WERI-Rb-1 (cell line): ENCODE measurements at regions not wholly inside any gene's neighbourhood (a gene's known extent, or its start where the extent isn't known, plus 50 kb on each side); places are given as distances from the start of the nearest gene placed in this dataset.
"Not testable (repeated sequence)": the region's sequence is repeated elsewhere in the genome, so short reads cannot be mapped to it uniquely, and the experiment has no call there.

Experiments used
- DNase-seq: peaks from one replicate; pipeline ENCODE4 v3.0.0-alpha.2; 2020
- H3K27ac ChIP-seq: fragments of 250-450 bp; sonication (Bioruptor Pico); 2 replicates; pipeline ENCODE4 v1.5.1; 2020; ENCODE audit warnings: mild to moderate bottlenecking, moderate library complexity
- H3K27me3 ChIP-seq: fragments of 250-450 bp; sonication (Bioruptor Pico); 2 replicates; pipeline ENCODE4 v1.5.1; 2021; ENCODE audit warnings: mild to moderate bottlenecking, low read depth, moderate library complexity; ENCODE audit not compliant: insufficient read depth, severe bottlenecking
- H3K36me3 ChIP-seq: fragments of 250-450 bp; sonication (Bioruptor Pico); 2 replicates; pipeline ENCODE4 v1.5.1; 2020; ENCODE audit warnings: mild to moderate bottlenecking, moderate library complexity
- H3K4me3 ChIP-seq: 2 replicates; pipeline ENCODE4 v1.5.1; 2011; ENCODE audit warnings: low read depth, mild to moderate bottlenecking, control low read depth, low read length
- H3K9me3 ChIP-seq: fragments of 250-450 bp; sonication (Bioruptor Pico); 2 replicates; pipeline ENCODE4 v1.5.1; 2021; ENCODE audit warnings: mild to moderate bottlenecking, moderate library complexity; ENCODE audit not compliant: severe bottlenecking
- TF ChIP-seq, protein P1 (sequence below): IDR thresholded peaks from 2 replicates; pipeline ENCODE4 v1.5.1; 2011; ENCODE audit warnings: low read depth, mild to moderate bottlenecking, control low read depth, inconsistent platforms, low read length

DNA sequence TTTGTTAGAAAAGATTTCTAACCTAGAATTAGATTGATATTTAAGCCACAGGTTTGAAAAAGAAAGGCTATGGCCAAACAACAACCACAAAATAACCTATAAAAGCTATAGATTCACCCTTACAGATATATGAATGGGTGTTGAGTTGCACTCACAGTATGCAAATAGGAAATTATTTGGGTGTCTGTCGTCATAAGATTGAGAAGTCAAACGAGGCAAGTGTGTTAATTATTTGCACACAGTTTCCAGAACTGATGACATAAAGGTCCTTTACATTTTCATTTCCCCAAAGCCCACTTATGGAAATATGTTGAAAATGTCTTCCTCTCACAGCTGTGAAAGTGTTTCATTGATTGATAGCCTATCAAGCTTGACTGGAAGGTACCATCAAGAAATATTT, 101.2 kb upstream of the CXCL13 start:
- Histone ChIP-seq H3K9me3 (no peaks in the 10 kb centered on the region), H3K27ac (no peak overlapping the region), H3K36me3 (no peaks in the 10 kb centered on the region), H3K4me3 (no peak overlapping the region), H3K27me3 (peaks cover 10% of the 10 kb centered on the region)
- TF ChIP-seq, protein P1, sequence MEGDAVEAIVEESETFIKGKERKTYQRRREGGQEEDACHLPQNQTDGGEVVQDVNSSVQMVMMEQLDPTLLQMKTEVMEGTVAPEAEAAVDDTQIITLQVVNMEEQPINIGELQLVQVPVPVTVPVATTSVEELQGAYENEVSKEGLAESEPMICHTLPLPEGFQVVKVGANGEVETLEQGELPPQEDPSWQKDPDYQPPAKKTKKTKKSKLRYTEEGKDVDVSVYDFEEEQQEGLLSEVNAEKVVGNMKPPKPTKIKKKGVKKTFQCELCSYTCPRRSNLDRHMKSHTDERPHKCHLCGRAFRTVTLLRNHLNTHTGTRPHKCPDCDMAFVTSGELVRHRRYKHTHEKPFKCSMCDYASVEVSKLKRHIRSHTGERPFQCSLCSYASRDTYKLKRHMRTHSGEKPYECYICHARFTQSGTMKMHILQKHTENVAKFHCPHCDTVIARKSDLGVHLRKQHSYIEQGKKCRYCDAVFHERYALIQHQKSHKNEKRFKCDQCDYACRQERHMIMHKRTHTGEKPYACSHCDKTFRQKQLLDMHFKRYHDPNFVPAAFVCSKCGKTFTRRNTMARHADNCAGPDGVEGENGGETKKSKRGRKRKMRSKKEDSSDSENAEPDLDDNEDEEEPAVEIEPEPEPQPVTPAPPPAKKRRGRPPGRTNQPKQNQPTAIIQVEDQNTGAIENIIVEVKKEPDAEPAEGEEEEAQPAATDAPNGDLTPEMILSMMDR, result no peak
- DNase-seq, result no peak

DNA sequence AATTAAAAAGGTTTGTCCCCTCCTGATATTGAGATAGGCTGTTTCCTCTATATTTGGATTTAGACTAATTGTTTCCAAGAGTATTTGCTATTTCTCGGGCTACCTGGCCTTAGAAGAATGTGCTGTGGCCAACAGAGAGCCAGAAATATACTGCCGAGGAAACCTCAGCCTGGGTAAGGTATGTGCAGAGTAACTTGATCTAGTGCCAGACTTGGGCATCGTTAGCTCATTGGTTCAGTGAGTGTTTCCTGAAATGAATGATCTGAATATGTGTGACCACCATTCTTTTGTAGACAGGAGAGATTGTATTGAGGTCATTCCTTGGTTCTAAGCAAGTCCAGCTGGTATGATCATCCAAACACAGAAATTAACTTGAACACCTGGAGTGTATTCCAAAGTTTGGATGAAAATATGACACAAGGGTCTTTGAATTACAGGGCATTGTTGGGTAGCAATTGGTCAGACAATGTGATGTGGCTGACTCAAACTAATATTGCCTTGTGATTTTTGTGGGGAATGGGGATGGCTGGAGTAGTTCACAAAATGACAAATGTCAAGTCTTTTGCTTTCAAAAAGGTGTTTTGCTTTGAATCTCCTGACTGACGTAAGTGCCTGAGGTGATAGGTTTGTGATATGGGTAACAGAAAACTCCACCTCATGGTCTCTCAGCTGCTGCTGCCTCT, 100.2 kb upstream of the CXCL13 start:
- Histone ChIP-seq H3K4me3 (no peak overlapping the region), H3K36me3 (no peaks in the 10 kb centered on the region), H3K27ac (no peak overlapping the region), H3K9me3 (no peaks in the 10 kb centered on the region), H3K27me3 (peaks cover 10% of the 10 kb centered on the region)
- TF ChIP-seq, protein P1, result no peak
- DNase-seq, result no peak

DNA sequence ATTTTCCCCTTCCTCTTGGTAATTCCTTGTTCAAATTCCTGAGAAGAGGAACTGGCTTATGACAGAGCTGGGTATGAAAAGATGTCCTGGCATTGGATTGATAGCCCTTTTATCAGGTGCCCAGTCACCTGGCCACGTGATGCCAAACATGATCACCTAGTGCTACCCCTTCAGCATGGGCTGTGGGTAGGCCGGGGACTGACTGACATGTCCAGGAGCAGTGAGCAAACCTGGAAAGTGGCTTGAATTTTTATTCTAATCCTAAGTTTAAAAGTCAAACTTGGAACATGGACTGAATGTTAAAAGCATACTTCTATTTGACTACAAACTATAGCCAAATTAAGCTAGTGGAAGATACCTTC, 99.7 kb upstream of the CXCL13 start:
- DNase-seq, result no peak
- no peaks in the 10 kb centered on the region for H3K36me3 ChIP-seq
- H3K4me3 ChIP-seq, result no peak overlapping the region
- no peak overlapping the region for H3K27ac ChIP-seq
- no peaks in the 10 kb centered on the region for H3K9me3 ChIP-seq
- TF ChIP-seq, protein P1, result no peak
- peaks cover 10% of the 10 kb centered on the region for H3K27me3 ChIP-seq

DNA sequence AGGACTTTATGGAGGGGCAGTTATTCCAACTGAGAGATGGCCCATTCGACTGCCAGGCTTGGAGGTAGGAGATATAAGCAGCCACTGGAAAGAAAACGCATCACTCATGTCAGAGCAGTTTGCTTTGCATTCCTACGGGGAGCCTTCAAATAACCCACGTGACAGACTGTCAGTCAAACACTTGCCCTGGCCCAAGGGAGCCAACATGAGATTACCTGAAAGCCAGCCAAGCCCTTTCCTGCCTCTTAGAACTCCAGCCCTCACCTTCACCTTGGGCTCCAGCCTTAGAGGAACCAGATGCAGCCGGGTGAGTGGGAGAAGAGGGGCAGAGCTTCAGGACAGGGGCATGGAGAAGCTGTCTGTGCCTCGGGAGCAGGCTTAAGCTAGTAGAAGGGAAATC, 95.3 kb upstream of the CXCL13 start:
- Histone ChIP-seq H3K27me3 (peaks cover 10% of the 10 kb centered on the region), H3K4me3 (no peak overlapping the region), H3K36me3 (no peaks in the 10 kb centered on the region), H3K27ac (no peak overlapping the region), H3K9me3 (peaks cover 5% of the 10 kb centered on the region)
- TF ChIP-seq, protein P1, result no peak
- no peak for DNase-seq

DNA sequence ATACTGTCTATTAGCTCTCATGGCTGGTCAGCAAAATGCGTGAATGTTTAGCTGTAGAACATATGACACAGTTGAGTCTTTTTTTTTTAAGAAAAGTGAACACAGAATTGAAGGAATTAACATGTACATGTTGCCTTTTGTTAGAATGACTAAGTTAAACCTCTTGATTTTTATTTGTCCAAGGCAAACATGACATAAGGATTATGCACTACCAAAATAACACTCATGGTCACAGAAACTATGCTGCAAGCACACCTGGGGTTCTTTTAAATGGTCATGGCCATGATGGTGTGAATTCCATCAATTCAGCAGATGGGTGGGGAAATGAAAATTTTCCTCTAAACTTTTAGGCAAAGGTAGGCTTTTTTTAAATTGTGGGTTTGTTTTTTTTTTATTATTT, 80.1 kb upstream of the CXCL13 start:
- Histone ChIP-seq H3K36me3 (no peaks in the 10 kb centered on the region), H3K4me3 (no peak overlapping the region), H3K27me3 (peaks cover 3% of the 10 kb centered on the region), H3K27ac (no peak overlapping the region), H3K9me3 (no peaks in the 10 kb centered on the region)
- TF ChIP-seq, protein P1, result no peak
- no peak for DNase-seq

DNA sequence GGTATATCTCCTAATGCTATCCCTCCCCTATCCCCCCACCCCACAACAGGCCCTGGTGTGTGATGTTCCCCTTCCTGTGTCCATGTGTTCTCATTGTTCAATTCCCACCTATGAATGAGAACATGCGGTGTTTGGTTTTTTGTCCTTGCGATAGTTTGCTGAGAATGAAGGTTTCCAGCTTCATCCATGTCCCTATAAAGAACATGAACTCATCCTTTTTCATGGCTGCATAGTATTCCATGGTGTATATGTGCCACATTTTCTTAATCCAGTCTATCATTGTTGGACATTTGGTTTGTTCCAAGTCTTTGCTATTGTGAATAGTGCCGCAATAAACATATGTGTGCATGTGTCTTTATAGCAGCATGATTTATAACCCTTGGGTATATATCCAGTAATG, 77.7 kb upstream of the CXCL13 start:
- H3K36me3 ChIP-seq, DNase-seq, H3K27ac ChIP-seq, H3K27me3 ChIP-seq, H3K9me3 ChIP-seq, H3K4me3 ChIP-seq: not testable (repeated sequence)
